Thyroid gland (tissue), 4 donors: ENCODE measurements at regions not wholly inside any gene's neighbourhood (a gene's known extent, or its start where the extent isn't known, plus 50 kb on each side); places are given as distances from the start of the nearest gene placed in this dataset.

Experiments used
- POLR2A ChIP-seq, 2 donors: fragments of 450-650 bp; IDR thresholded peaks; one replicate each; pipeline ENCODE4 v1.6.1; 2017; ENCODE audit warnings: antibody characterized with exemption in 2 of 2, mild to moderate bottlenecking in 2 of 2, moderate library complexity in 1 of 2
- TF ChIP-seq, protein P1 (sequence below), 6 experiments: fragments of 200-600 bp in 3 of 6; fragments of 450-650 bp in 3 of 6; sonication (generic) in 3 of 6; IDR thresholded peaks; one replicate each; pipeline ENCODE4 v1.5.1; 2016 to 2019; ENCODE audit warnings: antibody characterized with exemption in 6 of 6, mild to moderate bottlenecking in 2 of 6, inconsistent platforms in 1 of 6, moderate library complexity in 1 of 6

DNA sequence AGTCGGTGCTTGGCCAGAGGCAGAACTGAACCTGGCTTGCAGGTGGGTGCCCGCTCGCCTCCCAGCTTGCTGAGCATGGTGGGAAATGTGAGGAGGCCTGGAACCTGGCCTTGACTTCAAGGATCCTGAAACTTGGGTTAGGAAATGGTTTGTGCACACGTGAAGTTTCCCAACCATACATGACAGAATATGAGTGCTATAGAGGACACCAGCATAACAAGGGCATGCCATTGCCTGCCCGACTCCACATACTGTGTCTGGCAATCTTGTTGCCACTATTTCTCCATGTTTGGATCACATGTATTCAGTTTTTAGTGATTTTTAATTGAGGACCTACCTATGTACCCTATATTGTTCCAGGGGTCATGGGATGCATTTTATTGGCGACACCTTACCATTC, 177.6 kb upstream of the ANKRD55 start:
- no peak for TF ChIP-seq POLR2A (IDR thresholded peaks at IDR 0.05)
- TF ChIP-seq, protein P1, sequence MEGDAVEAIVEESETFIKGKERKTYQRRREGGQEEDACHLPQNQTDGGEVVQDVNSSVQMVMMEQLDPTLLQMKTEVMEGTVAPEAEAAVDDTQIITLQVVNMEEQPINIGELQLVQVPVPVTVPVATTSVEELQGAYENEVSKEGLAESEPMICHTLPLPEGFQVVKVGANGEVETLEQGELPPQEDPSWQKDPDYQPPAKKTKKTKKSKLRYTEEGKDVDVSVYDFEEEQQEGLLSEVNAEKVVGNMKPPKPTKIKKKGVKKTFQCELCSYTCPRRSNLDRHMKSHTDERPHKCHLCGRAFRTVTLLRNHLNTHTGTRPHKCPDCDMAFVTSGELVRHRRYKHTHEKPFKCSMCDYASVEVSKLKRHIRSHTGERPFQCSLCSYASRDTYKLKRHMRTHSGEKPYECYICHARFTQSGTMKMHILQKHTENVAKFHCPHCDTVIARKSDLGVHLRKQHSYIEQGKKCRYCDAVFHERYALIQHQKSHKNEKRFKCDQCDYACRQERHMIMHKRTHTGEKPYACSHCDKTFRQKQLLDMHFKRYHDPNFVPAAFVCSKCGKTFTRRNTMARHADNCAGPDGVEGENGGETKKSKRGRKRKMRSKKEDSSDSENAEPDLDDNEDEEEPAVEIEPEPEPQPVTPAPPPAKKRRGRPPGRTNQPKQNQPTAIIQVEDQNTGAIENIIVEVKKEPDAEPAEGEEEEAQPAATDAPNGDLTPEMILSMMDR (IDR thresholded peaks at IDR 0.05), result no peak
